Neuron (in vitro differentiated cells): ENCODE measurements at regions not wholly inside any gene's neighbourhood (a gene's known extent, or its start where the extent isn't known, plus 50 kb on each side); places are given as distances from the start of the nearest gene placed in this dataset.

ENCODE experiments used
- H2AFZ ChIP-seq: one replicate; pipeline ENCODE4 v1.6.1; 2013; ENCODE audit warnings: low read depth, mild to moderate bottlenecking, inconsistent platforms, low read length, moderate library complexity
- H3K27me3 ChIP-seq: one replicate; pipeline ENCODE4 v1.6.1; 2013; ENCODE audit warnings: low read length; ENCODE audit not compliant: insufficient read depth
- H3K36me3 ChIP-seq: one replicate; pipeline ENCODE4 v1.6.1; 2013; ENCODE audit warnings: low read length; ENCODE audit not compliant: insufficient read depth
- H3K4me1 ChIP-seq: one replicate; pipeline ENCODE4 v1.6.1; 2013; ENCODE audit warnings: low read length; ENCODE audit not compliant: insufficient read depth
- H3K4me3 ChIP-seq: 2 replicates; pipeline ENCODE4 v1.5.1; 2013; ENCODE audit warnings: mild to moderate bottlenecking, low read length, moderate library complexity
- H3K9me3 ChIP-seq: one replicate; pipeline ENCODE4 v1.6.1; 2013; ENCODE audit warnings: low read length

- no peaks in the 10 kb centered on the region for H3K9me3 ChIP-seq
- H3K27me3 ChIP-seq, result peaks cover 62% of the 10 kb centered on the region
- no peaks in the 10 kb centered on the region for H3K36me3 ChIP-seq
- H3K4me3 ChIP-seq, result no peak overlapping the region
- H3K4me1 ChIP-seq, result no peaks in the 10 kb centered on the region
- H2AFZ ChIP-seq, result no peak overlapping the region
Observed at GRCh38 chr22:46092670-46093410, 57.5 kb upstream of the PPARA start.

- Histone ChIP-seq H3K27me3 (peaks cover 71% of the 10 kb centered on the region), H3K36me3 (no peaks in the 10 kb centered on the region), H3K9me3 (no peaks in the 10 kb centered on the region), H3K4me3 (no peak overlapping the region), H2AFZ (no peak overlapping the region), H3K4me1 (no peaks in the 10 kb centered on the region)
Observed at GRCh38 chr22:46093796-46094195, 56.5 kb upstream of the PPARA start.

- peaks cover 72% of the 10 kb centered on the region for H3K27me3 ChIP-seq
- H3K36me3 ChIP-seq, result no peaks in the 10 kb centered on the region
- no peak overlapping the region for H2AFZ ChIP-seq
- no peaks in the 10 kb centered on the region for H3K9me3 ChIP-seq
- no peaks in the 10 kb centered on the region for H3K4me1 ChIP-seq
- H3K4me3 ChIP-seq, result no peak overlapping the region
Observed at GRCh38 chr22:46094676-46095075, 55.6 kb upstream of the PPARA start.

- no peaks in the 10 kb centered on the region for H3K4me1 ChIP-seq
- no peaks in the 10 kb centered on the region for H3K36me3 ChIP-seq
- H3K27me3 ChIP-seq, result peaks cover 75% of the 10 kb centered on the region
- no peak overlapping the region for H3K4me3 ChIP-seq
- H3K9me3 ChIP-seq, result no peaks in the 10 kb centered on the region
- no peak overlapping the region for H2AFZ ChIP-seq
Observed at GRCh38 chr22:46096051-46096450, 54.3 kb upstream of the PPARA start.

- Histone ChIP-seq H3K4me1 (no peaks in the 10 kb centered on the region), H3K4me3 (no peak overlapping the region), H3K27me3 (peaks cover 77% of the 10 kb centered on the region), H3K9me3 (no peaks in the 10 kb centered on the region), H2AFZ (no peak overlapping the region), H3K36me3 (no peaks in the 10 kb centered on the region)
Observed at GRCh38 chr22:46096706-46097230, 53.6 kb upstream of the PPARA start.

GRCh38 chr22:46097268-46097900 is 52.9 kb upstream of the PPARA start:
- Histone ChIP-seq H3K27me3 (peaks cover 81% of the 10 kb centered on the region), H3K4me1 (no peaks in the 10 kb centered on the region), H3K4me3 (no peak overlapping the region), H2AFZ (no peak overlapping the region), H3K9me3 (no peaks in the 10 kb centered on the region), H3K36me3 (no peaks in the 10 kb centered on the region)

GRCh38 chr22:46098525-46099475 is 51.5 kb upstream of the PPARA start:
- no peak overlapping the region for H3K4me3 ChIP-seq
- no peak overlapping the region for H2AFZ ChIP-seq
- no peaks in the 10 kb centered on the region for H3K36me3 ChIP-seq
- no peaks in the 10 kb centered on the region for H3K9me3 ChIP-seq
- peaks cover 75% of the 10 kb centered on the region for H3K27me3 ChIP-seq
- no peaks in the 10 kb centered on the region for H3K4me1 ChIP-seq

- H3K4me3 ChIP-seq, result no peak overlapping the region
- no peaks in the 10 kb centered on the region for H3K36me3 ChIP-seq
- no peak overlapping the region for H2AFZ ChIP-seq
- H3K4me1 ChIP-seq, result no peaks in the 10 kb centered on the region
- peaks cover 66% of the 10 kb centered on the region for H3K27me3 ChIP-seq
- no peaks in the 10 kb centered on the region for H3K9me3 ChIP-seq
Observed at GRCh38 chr22:46099740-46100139, 50.6 kb upstream of the PPARA start.

- Histone ChIP-seq H3K4me3 (no peak overlapping the region), H2AFZ (no peak overlapping the region), H3K27me3 (peaks cover 73% of the 10 kb centered on the region), H3K9me3 (no peaks in the 10 kb centered on the region), H3K36me3 (no peaks in the 10 kb centered on the region), H3K4me1 (no peaks in the 10 kb centered on the region)
Observed at GRCh38 chr22:46100401-46101105, 49.8 kb upstream of the PPARA start.
